GM19025 (cell line): ENCODE measurements at regions not wholly inside any gene's neighbourhood (a gene's known extent, or its start where the extent isn't known, plus 50 kb on each side); places are given as distances from the start of the nearest gene placed in this dataset.

Source experiments
- ATAC-seq: cut with Tn5 transposase; IDR thresholded peaks from one replicate; pipeline ENCODE4 v1.9.1; 2021; ENCODE audit warnings: mild to moderate bottlenecking, low read depth, moderate library complexity; ENCODE audit not compliant: unreplicated experiment

- ATAC-seq, result no peak
Observed at GRCh38 chr6:40083141-40083920, 149.1 kb upstream of the MOCS1 start.

- no peak for ATAC-seq
Observed at GRCh38 chr6:40082278-40083043, 148.2 kb upstream of the MOCS1 start.

GRCh38 chr6:40077736-40078135 is 143.5 kb upstream of the MOCS1 start:
- ATAC-seq, result no peak

GRCh38 chr6:40077315-40077714 is 143.1 kb upstream of the MOCS1 start:
- ATAC-seq, result no peak

GRCh38 chr6:40075056-40075590 is 140.9 kb upstream of the MOCS1 start:
- ATAC-seq, result no peak

GRCh38 chr6:40074306-40075055 is 140.2 kb upstream of the MOCS1 start:
- no peak for ATAC-seq

- ATAC-seq, result no peak
Observed at GRCh38 chr6:40066372-40066771, 132.1 kb upstream of the MOCS1 start.

GRCh38 chr6:40056865-40057264 is 122.6 kb upstream of the MOCS1 start:
- no peak for ATAC-seq

GRCh38 chr6:40054602-40055001 is 120.3 kb upstream of the MOCS1 start:
- ATAC-seq, result no peak

- no peak for ATAC-seq
Observed at GRCh38 chr6:40054186-40054585, 119.9 kb upstream of the MOCS1 start.

GRCh38 chr6:40049128-40049527 is 114.9 kb upstream of the MOCS1 start:
- ATAC-seq, result no peak

- no peak for ATAC-seq
Observed at GRCh38 chr6:40044196-40044595, 109.9 kb upstream of the MOCS1 start.

- ATAC-seq, result no peak
Observed at GRCh38 chr6:40042232-40042631, 108.0 kb upstream of the MOCS1 start.

- no peak for ATAC-seq
Observed at GRCh38 chr6:40039042-40039441, 104.8 kb upstream of the MOCS1 start.

GRCh38 chr6:40038626-40039025 is 104.4 kb upstream of the MOCS1 start:
- ATAC-seq, result no peak

- ATAC-seq, result no peak
Observed at GRCh38 chr6:40037271-40037670, 103.0 kb upstream of the MOCS1 start.

GRCh38 chr6:40036186-40036585 is 101.9 kb upstream of the MOCS1 start:
- ATAC-seq, result no peak

GRCh38 chr6:40028449-40028848 is 94.2 kb upstream of the MOCS1 start:
- no peak for ATAC-seq

- no peak for ATAC-seq
Observed at GRCh38 chr6:40022867-40023266, 88.6 kb upstream of the MOCS1 start.

GRCh38 chr6:40020166-40020565 is 85.9 kb upstream of the MOCS1 start:
- ATAC-seq, result no peak

GRCh38 chr6:40015530-40015929 is 81.3 kb upstream of the MOCS1 start:
- ATAC-seq, result no peak
